MM.1S (cell line): ENCODE measurements at regions not wholly inside any gene's neighbourhood (a gene's known extent, or its start where the extent isn't known, plus 50 kb on each side); places are given as distances from the start of the nearest gene placed in this dataset.

Source experiments
- CTCF ChIP-seq: fragments of 300-600 bp; sonication (generic); IDR thresholded peaks from 2 replicates; pipeline ENCODE4 v1.5.1; 2016; ENCODE audit warnings: antibody characterized with exemption, low read length, mixed read lengths
- EZH2 ChIP-seq: fragments of 300-600 bp; sonication (generic); optimal IDR thresholded peaks from 2 replicates; pipeline ENCODE3; 2017; ENCODE audit warnings: low read depth, mild to moderate bottlenecking, antibody characterized with exemption, low read length, mixed read lengths
- EZH2phosphoT487 ChIP-seq: fragments of 300-600 bp; sonication (generic); IDR thresholded peaks from 2 replicates; pipeline ENCODE4 v1.6.1; 2018; ENCODE audit warnings: antibody characterized with exemption, low read length

DNA sequence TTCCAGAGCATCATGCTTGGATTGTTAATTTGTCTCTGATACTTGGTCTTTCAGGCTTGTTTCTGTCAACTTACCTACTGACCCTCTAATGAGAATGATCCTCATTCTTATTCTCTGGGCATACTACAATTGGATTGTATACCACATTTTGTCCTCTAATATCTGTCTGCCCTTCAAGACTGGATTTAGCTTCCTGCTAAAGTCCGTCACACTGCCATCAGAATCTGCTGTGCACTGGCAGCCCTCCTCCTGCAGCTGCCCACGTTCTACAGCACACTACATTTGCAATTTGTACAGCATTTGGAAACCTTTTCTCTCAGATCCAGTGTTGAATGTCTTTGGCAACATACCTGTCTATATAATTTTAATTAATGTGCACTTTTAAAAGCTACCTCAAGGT is 183.1 kb downstream of the ZNF330 start:
- no peak for TF ChIP-seq EZH2
- no peak for TF ChIP-seq CTCF
- no peak for TF ChIP-seq EZH2phosphoT487
